ENCODE measurements at regions not wholly inside any gene's neighbourhood (a gene's known extent, or its start where the extent isn't known, plus 50 kb on each side); places are given as distances from the start of the nearest gene placed in this dataset.

- Mint-ChIP-seq H3K4me3 (no peak overlapping the region), H3K27me3 (ENCODE audit: low read depth in 3 of 3) (peaks cover 0 to 4% (median 3%) of the 10 kb centered on the region in 3 donors), H3K36me3 (no peaks in the 10 kb centered on the region), H3K9me3 (peaks cover 2 to 17% (median 10%) of the 10 kb centered on the region in 7 donors), H3K4me1 (peaks cover 10% of the 10 kb centered on the region), H3K27ac (no peak overlapping the region)
- Histone ChIP-seq H3K9ac (ENCODE audit: insufficient read depth, low read length, poor library complexity, severe bottlenecking) (no peak overlapping the region), H2AFZ (ENCODE audit: insufficient read depth, low read depth, low read length, poor library complexity, severe bottlenecking) (no peak overlapping the region), H3K27ac (ENCODE audit: low read depth in 1 of 2, low read length in 2 of 2) (no peak overlapping the region), H3K4me2 (replicated peaks; ENCODE audit: extremely low read depth, low read length, poor library complexity, severe bottlenecking) (no peak overlapping the region), H3K4me1 (ENCODE audit: control insufficient read depth in 1 of 2, insufficient read depth in 2 of 2, low read length in 2 of 2) (peaks cover 0 to 5% of the 10 kb centered on the region in 2 donors), H4K20me1 (ENCODE audit: insufficient read depth, low read length) (no peaks in the 10 kb centered on the region), H3K9me3 (replicated peaks in 1 of 2; ENCODE audit: control insufficient read depth in 1 of 2, insufficient read depth in 1 of 2, low read length in 2 of 2) (peaks cover 6 to 9% of the 10 kb centered on the region in 2 donors), H3K27me3 (ENCODE audit: control insufficient read depth in 2 of 2, insufficient read depth in 2 of 2, low read length in 2 of 2) (no peaks in the 10 kb centered on the region), H3K4me3 (replicated peaks in 1 of 3; ENCODE audit: low read depth in 2 of 3, low read length in 3 of 3) (no peak overlapping the region), H3K36me3 (replicated peaks in 1 of 2; ENCODE audit: control insufficient read depth in 1 of 2, insufficient read depth in 2 of 2, low read length in 2 of 2) (no peaks in the 10 kb centered on the region), H3K79me2 (ENCODE audit: insufficient read depth, low read length) (no peaks in the 10 kb centered on the region)
- WGBS (ENCODE audit: insufficient coverage): 86% methylated on average over 1 of the region's 4 CpGs
- intact Hi-C loops (cut with micrococcal nuclease): no loop called here
- TF ChIP-seq, protein P1, sequence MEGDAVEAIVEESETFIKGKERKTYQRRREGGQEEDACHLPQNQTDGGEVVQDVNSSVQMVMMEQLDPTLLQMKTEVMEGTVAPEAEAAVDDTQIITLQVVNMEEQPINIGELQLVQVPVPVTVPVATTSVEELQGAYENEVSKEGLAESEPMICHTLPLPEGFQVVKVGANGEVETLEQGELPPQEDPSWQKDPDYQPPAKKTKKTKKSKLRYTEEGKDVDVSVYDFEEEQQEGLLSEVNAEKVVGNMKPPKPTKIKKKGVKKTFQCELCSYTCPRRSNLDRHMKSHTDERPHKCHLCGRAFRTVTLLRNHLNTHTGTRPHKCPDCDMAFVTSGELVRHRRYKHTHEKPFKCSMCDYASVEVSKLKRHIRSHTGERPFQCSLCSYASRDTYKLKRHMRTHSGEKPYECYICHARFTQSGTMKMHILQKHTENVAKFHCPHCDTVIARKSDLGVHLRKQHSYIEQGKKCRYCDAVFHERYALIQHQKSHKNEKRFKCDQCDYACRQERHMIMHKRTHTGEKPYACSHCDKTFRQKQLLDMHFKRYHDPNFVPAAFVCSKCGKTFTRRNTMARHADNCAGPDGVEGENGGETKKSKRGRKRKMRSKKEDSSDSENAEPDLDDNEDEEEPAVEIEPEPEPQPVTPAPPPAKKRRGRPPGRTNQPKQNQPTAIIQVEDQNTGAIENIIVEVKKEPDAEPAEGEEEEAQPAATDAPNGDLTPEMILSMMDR (IDR thresholded peaks at IDR 0.05): no peak
- no peak for DNase-seq
Observed at GRCh38 chr15:39511916-39512260, 69.0 kb upstream of the THBS1 start.

DNA sequence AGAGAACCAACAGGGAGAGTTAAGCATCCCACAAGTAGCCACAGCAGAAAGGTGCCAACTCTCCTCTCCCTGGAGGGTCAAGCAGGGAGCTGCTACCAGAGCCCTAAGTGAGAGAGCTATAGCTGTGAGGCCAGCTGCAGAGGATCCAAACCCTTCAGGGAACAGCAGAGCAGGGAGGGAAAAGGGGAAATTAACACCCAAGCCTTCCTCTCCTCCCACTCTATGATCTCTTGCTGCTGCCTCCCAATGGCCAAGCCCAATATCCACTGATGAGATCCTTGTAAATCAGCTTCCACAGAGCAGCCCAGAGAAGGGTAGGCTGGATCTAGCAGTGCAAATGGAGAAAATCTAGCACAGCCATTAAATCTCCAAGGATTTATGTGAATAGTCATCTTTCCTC, 68.2 kb upstream of the THBS1 start:
- peak in 1 of 3 donors; percentile 11 for DNase-seq
- no peak overlapping the region for H3K4me2 ChIP-seq (replicated peaks; ENCODE audit: extremely low read depth, low read length, poor library complexity, severe bottlenecking)
- no peaks in the 10 kb centered on the region for H3K36me3 ChIP-seq (replicated peaks in 1 of 2; ENCODE audit: control insufficient read depth in 1 of 2, insufficient read depth in 2 of 2, low read length in 2 of 2)
- Mint-ChIP-seq H3K36me3 (no peaks in the 10 kb centered on the region), H3K4me3 (no peak overlapping the region), H3K27ac (no peak overlapping the region), H3K4me1 (peaks cover 10% of the 10 kb centered on the region), H3K27me3 (ENCODE audit: low read depth in 3 of 3) (peaks cover 0 to 4% (median 3%) of the 10 kb centered on the region in 3 donors), H3K9me3 (peaks cover 2 to 17% (median 10%) of the 10 kb centered on the region in 7 donors)
- no peak overlapping the region for H3K9ac ChIP-seq (ENCODE audit: insufficient read depth, low read length, poor library complexity, severe bottlenecking)
- H3K27me3 ChIP-seq (ENCODE audit: control insufficient read depth in 2 of 2, insufficient read depth in 2 of 2, low read length in 2 of 2): no peaks in the 10 kb centered on the region
- H3K27ac ChIP-seq (ENCODE audit: low read depth in 1 of 2, low read length in 2 of 2): no peak overlapping the region
- no peaks in the 10 kb centered on the region for H4K20me1 ChIP-seq (ENCODE audit: insufficient read depth, low read length)
- H3K4me1 ChIP-seq (ENCODE audit: control insufficient read depth in 1 of 2, insufficient read depth in 2 of 2, low read length in 2 of 2): peaks cover 0 to 5% of the 10 kb centered on the region in 2 donors
- no peak overlapping the region for H3K4me3 ChIP-seq (replicated peaks in 1 of 3; ENCODE audit: low read depth in 2 of 3, low read length in 3 of 3)
- TF ChIP-seq, protein P1 (IDR thresholded peaks at IDR 0.05): no peak
- peaks cover 6 to 9% of the 10 kb centered on the region in 2 donors for H3K9me3 ChIP-seq (replicated peaks in 1 of 2; ENCODE audit: control insufficient read depth in 1 of 2, insufficient read depth in 1 of 2, low read length in 2 of 2)
- no peak overlapping the region for H2AFZ ChIP-seq (ENCODE audit: insufficient read depth, low read depth, low read length, poor library complexity, severe bottlenecking)
- no peaks in the 10 kb centered on the region for H3K79me2 ChIP-seq (ENCODE audit: insufficient read depth, low read length)
- intact Hi-C loops (cut with micrococcal nuclease): no loop called here
